ENCODE measurements at regions not wholly inside any gene's neighbourhood (a gene's known extent, or its start where the extent isn't known, plus 50 kb on each side); places are given as distances from the start of the nearest gene placed in this dataset.

- DNase-seq, result no peak
Measured at GRCh38 chr5:31049461-31049860, 144.0 kb upstream of the CDH6 start.

- no peak for DNase-seq
Measured at GRCh38 chr5:31048282-31049270, 144.9 kb upstream of the CDH6 start.

- no peak for DNase-seq
Measured at GRCh38 chr5:31047621-31048020, 145.9 kb upstream of the CDH6 start.

GRCh38 chr5:31047007-31047406, 146.5 kb upstream of the CDH6 start:
- no peak for DNase-seq

GRCh38 chr5:31036411-31036810, 157.1 kb upstream of the CDH6 start:
- DNase-seq, result no peak

- DNase-seq, result no peak
Measured at GRCh38 chr5:31033295-31033694, 160.2 kb upstream of the CDH6 start.

- DNase-seq, result no peak
Measured at GRCh38 chr5:31029925-31030324, 163.6 kb upstream of the CDH6 start.

GRCh38 chr5:31027721-31028120, 165.8 kb upstream of the CDH6 start:
- DNase-seq, result no peak

- no peak for DNase-seq
Measured at GRCh38 chr5:31023105-31023504, 170.4 kb upstream of the CDH6 start.

- no peak for DNase-seq
Measured at GRCh38 chr5:31021181-31021624, 172.3 kb upstream of the CDH6 start.

- no peak for DNase-seq
Measured at GRCh38 chr5:31008231-31008630, 185.3 kb upstream of the CDH6 start.

- no peak for DNase-seq
Measured at GRCh38 chr5:31007672-31008071, 185.8 kb upstream of the CDH6 start.

GRCh38 chr5:31000287-31000686, 193.2 kb upstream of the CDH6 start:
- no peak for DNase-seq

GRCh38 chr5:30997681-30998080, 195.8 kb upstream of the CDH6 start:
- DNase-seq, result no peak

GRCh38 chr5:30994902-30995301, 198.6 kb upstream of the CDH6 start:
- peak in 1 of 51 donors; percentile 53 for DNase-seq

- DNase-seq, result no peak
Measured at GRCh38 chr5:30994176-30994575, 199.3 kb upstream of the CDH6 start.

GRCh38 chr5:30991462-30991861, 202.0 kb upstream of the CDH6 start:
- DNase-seq, result no peak

- DNase-seq, result no peak
Measured at GRCh38 chr5:30981576-30981975, 211.9 kb upstream of the CDH6 start.

GRCh38 chr5:30968971-30969370, 224.5 kb upstream of the CDH6 start:
- DNase-seq, result no peak

- no peak for DNase-seq
Measured at GRCh38 chr5:30960036-30960435, 233.4 kb upstream of the CDH6 start.

- DNase-seq, result no peak
Measured at GRCh38 chr5:30959238-30959637, 234.2 kb upstream of the CDH6 start.

- DNase-seq, result no peak
Measured at GRCh38 chr5:30957591-30957990, 235.9 kb upstream of the CDH6 start.

GRCh38 chr5:30956251-30956650, 237.2 kb upstream of the CDH6 start:
- DNase-seq, result no peak
